ENCODE measurements at regions not wholly inside any gene's neighbourhood (a gene's known extent, or its start where the extent isn't known, plus 50 kb on each side); places are given as distances from the start of the nearest gene placed in this dataset.

- TF ChIP-seq YY1 (IDR thresholded peaks at IDR 0.05; ENCODE audit: low read depth), result no peak
- no peak for TF ChIP-seq EP300 (IDR thresholded peaks at IDR 0.05; ENCODE audit: borderline replicate concordance)
- TF ChIP-seq, protein P1, sequence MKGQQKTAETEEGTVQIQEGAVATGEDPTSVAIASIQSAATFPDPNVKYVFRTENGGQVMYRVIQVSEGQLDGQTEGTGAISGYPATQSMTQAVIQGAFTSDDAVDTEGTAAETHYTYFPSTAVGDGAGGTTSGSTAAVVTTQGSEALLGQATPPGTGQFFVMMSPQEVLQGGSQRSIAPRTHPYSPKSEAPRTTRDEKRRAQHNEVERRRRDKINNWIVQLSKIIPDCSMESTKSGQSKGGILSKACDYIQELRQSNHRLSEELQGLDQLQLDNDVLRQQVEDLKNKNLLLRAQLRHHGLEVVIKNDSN (IDR thresholded peaks at IDR 0.05), result no peak
- TF ChIP-seq TAF1 (IDR thresholded peaks at IDR 0.05; ENCODE audit: low read depth), result no peak
- TF ChIP-seq RAD21 (IDR thresholded peaks at IDR 0.05; ENCODE audit: low read depth), result no peak
- TF ChIP-seq CEBPB (IDR thresholded peaks at IDR 0.05), result no peak
- TF ChIP-seq CREB1 (IDR thresholded peaks at IDR 0.05; ENCODE audit: low read depth), result no peak
Observed at GRCh38 chr1:219553934-219554502, 58.9 kb downstream of the ZC3H11B start.
